ENCODE measurements at regions not wholly inside any gene's neighbourhood (a gene's known extent, or its start where the extent isn't known, plus 50 kb on each side); places are given as distances from the start of the nearest gene placed in this dataset.

DNA sequence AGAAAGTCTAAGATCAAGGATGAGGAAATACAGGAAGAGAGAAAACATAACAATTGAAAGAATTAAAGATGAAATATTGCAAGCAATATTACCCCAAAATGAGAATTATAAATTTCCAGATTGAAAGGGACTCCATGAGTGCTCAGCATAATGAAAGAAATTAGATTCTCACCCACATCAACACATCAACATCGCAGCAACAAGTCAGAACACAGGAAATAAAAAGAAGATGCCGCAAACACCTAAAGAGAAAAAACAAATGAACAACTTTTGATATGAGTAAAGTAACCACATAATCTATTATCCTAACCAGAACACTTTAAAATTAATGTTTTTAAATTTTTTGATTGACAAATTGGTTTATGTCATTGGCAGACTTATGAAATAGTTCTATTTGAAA lies 318.3 kb upstream of the PTGER4 start:
- WGBS, 2 donors, result 71 to 90% methylated on average over 2 of the region's 2 CpGs
- H3K4me3 ChIP-seq, result no peak overlapping the region
- no peaks in the 10 kb centered on the region for H3K36me3 ChIP-seq (ENCODE audit: control insufficient read depth in 4 of 4, insufficient read depth in 4 of 4, low read length in 4 of 4)
- TF ChIP-seq, protein P1, sequence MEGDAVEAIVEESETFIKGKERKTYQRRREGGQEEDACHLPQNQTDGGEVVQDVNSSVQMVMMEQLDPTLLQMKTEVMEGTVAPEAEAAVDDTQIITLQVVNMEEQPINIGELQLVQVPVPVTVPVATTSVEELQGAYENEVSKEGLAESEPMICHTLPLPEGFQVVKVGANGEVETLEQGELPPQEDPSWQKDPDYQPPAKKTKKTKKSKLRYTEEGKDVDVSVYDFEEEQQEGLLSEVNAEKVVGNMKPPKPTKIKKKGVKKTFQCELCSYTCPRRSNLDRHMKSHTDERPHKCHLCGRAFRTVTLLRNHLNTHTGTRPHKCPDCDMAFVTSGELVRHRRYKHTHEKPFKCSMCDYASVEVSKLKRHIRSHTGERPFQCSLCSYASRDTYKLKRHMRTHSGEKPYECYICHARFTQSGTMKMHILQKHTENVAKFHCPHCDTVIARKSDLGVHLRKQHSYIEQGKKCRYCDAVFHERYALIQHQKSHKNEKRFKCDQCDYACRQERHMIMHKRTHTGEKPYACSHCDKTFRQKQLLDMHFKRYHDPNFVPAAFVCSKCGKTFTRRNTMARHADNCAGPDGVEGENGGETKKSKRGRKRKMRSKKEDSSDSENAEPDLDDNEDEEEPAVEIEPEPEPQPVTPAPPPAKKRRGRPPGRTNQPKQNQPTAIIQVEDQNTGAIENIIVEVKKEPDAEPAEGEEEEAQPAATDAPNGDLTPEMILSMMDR (IDR thresholded peaks at IDR 0.05; ENCODE audit: control extremely low read depth, extremely low read depth), result no peak
- H3K27me3 ChIP-seq (ENCODE audit: control insufficient read depth in 3 of 3, insufficient read depth in 3 of 3, low read length in 2 of 3), result no peaks in the 10 kb centered on the region
- DNase-seq (no peak), ATAC-seq (ENCODE audit: insufficient read depth, low FRiP score) (no peak)
- no peaks in the 10 kb centered on the region for H3K4me1 ChIP-seq (ENCODE audit: control insufficient read depth in 5 of 5, insufficient read depth in 5 of 5, low read length in 5 of 5)
- H3K9ac ChIP-seq (ENCODE audit: insufficient read depth in 1 of 2, low read length in 2 of 2), result no peak overlapping the region
- H3K9me3 ChIP-seq (ENCODE audit: control insufficient read depth in 4 of 4, insufficient read depth in 3 of 4, low read length in 3 of 4), result no peaks in the 10 kb centered on the region
- H3K27ac ChIP-seq (ENCODE audit: low read depth in 1 of 2, low read length in 1 of 2), result no peak overlapping the region

DNA sequence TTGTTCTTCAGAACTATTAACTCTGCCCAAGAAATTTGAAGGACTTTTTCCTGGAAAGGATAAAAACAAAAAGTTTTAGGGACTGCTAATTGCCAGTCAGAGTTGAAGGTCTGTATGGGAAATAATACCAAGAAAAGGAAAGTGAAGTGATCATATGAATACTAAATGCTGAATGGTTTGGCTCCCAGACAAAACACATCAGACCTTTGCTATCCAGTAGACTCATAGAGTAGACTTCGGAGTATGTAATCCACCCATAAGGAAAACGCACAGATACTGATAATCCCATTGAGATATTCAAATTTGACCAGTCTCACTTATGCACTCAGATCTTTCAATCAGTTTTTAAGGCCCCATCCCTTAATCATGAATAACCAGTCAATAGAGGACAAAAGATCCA lies 319.0 kb upstream of the PTGER4 start:
- Histone ChIP-seq H3K27ac (ENCODE audit: low read depth in 1 of 2, low read length in 1 of 2) (no peak overlapping the region), H3K36me3 (ENCODE audit: control insufficient read depth in 4 of 4, insufficient read depth in 4 of 4, low read length in 4 of 4) (no peaks in the 10 kb centered on the region), H3K9me3 (ENCODE audit: control insufficient read depth in 4 of 4, insufficient read depth in 3 of 4, low read length in 3 of 4) (no peaks in the 10 kb centered on the region), H3K4me1 (ENCODE audit: control insufficient read depth in 5 of 5, insufficient read depth in 5 of 5, low read length in 5 of 5) (no peaks in the 10 kb centered on the region), H3K27me3 (ENCODE audit: control insufficient read depth in 3 of 3, insufficient read depth in 3 of 3, low read length in 2 of 3) (no peaks in the 10 kb centered on the region), H3K4me3 (no peak overlapping the region), H3K9ac (ENCODE audit: insufficient read depth in 1 of 2, low read length in 2 of 2) (no peak overlapping the region)
- WGBS, 2 donors, result 58 to 96% methylated on average over 2 of the region's 2 CpGs
- ATAC-seq (ENCODE audit: insufficient read depth, low FRiP score) (no peak), DNase-seq (no peak)
- TF ChIP-seq, protein P1 (IDR thresholded peaks at IDR 0.05; ENCODE audit: control extremely low read depth, extremely low read depth), result no peak

- Histone ChIP-seq H3K9me3 (ENCODE audit: control insufficient read depth in 4 of 4, insufficient read depth in 3 of 4, low read length in 3 of 4) (peaks cover 0 to 2% (median 0%) of the 10 kb centered on the region in 4 donors), H3K27ac (ENCODE audit: low read depth in 1 of 2, low read length in 1 of 2) (no peak overlapping the region), H3K4me3 (no peak overlapping the region), H3K9ac (ENCODE audit: insufficient read depth in 1 of 2, low read length in 2 of 2) (no peak overlapping the region), H3K4me1 (ENCODE audit: control insufficient read depth in 5 of 5, insufficient read depth in 5 of 5, low read length in 5 of 5) (no peaks in the 10 kb centered on the region), H3K36me3 (ENCODE audit: control insufficient read depth in 4 of 4, insufficient read depth in 4 of 4, low read length in 4 of 4) (no peaks in the 10 kb centered on the region), H3K27me3 (ENCODE audit: control insufficient read depth in 3 of 3, insufficient read depth in 3 of 3, low read length in 2 of 3) (no peaks in the 10 kb centered on the region)
- ATAC-seq (ENCODE audit: insufficient read depth, low FRiP score) (no peak), DNase-seq (no peak)
- 89 to 93% methylated on average over 2 of the region's 2 CpGs for WGBS, 2 donors
- TF ChIP-seq, protein P1 (IDR thresholded peaks at IDR 0.05; ENCODE audit: control extremely low read depth, extremely low read depth), result no peak
Observed at GRCh38 chr5:40359832-40360231, 319.9 kb upstream of the PTGER4 start.

GRCh38 chr5:40359093-40359492 lies 320.6 kb upstream of the PTGER4 start:
- Histone ChIP-seq H3K9me3 (ENCODE audit: control insufficient read depth in 4 of 4, insufficient read depth in 3 of 4, low read length in 3 of 4) (peaks cover 0 to 2% (median 0%) of the 10 kb centered on the region in 4 donors), H3K4me3 (no peak overlapping the region), H3K27me3 (ENCODE audit: control insufficient read depth in 3 of 3, insufficient read depth in 3 of 3, low read length in 2 of 3) (no peaks in the 10 kb centered on the region), H3K27ac (ENCODE audit: low read depth in 1 of 2, low read length in 1 of 2) (no peak overlapping the region), H3K4me1 (ENCODE audit: control insufficient read depth in 5 of 5, insufficient read depth in 5 of 5, low read length in 5 of 5) (no peaks in the 10 kb centered on the region), H3K9ac (ENCODE audit: insufficient read depth in 1 of 2, low read length in 2 of 2) (no peak overlapping the region), H3K36me3 (ENCODE audit: control insufficient read depth in 4 of 4, insufficient read depth in 4 of 4, low read length in 4 of 4) (no peaks in the 10 kb centered on the region)
- WGBS, 2 donors, result 78 to 90% methylated on average over 1 of the region's 1 CpG
- TF ChIP-seq, protein P1 (IDR thresholded peaks at IDR 0.05; ENCODE audit: control extremely low read depth, extremely low read depth), result no peak
- no peak for ATAC-seq (ENCODE audit: insufficient read depth, low FRiP score)
- no peak for DNase-seq
